ENCODE measurements at regions not wholly inside any gene's neighbourhood (a gene's known extent, or its start where the extent isn't known, plus 50 kb on each side); places are given as distances from the start of the nearest gene placed in this dataset.

DNA sequence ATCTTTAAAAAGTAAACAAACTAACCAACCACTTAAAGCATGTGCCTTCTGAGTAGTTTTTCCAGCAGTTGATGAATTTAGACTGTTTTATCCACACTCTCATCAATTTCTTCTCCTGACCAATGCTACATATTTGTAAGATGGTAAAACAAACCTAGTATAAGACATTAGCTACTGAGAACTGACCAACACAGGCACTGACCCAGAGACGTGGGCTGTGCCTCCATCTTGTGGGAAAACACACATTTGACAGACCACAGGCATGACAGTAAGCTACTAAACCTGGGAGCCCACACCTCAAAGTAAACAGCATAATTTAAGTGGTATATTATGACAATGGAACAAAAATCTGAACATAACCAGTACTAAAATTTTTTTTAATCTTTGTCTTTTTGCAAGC, 121.4 kb upstream of the NRSN1 start:
- H3K9me3 ChIP-seq (ENCODE audit: control insufficient read depth, insufficient read depth, low read length), result peaks cover 15% of the 10 kb centered on the region
- H3K4ac ChIP-seq (ENCODE audit: low read depth, low read length), result no peak overlapping the region
- CTCF ChIA-PET, result interaction anchor here (0.8 kb wide), 1 partner anchor 61 kb away, joined by 4 read pairs; no protein-coding TSS in a partner anchor
- no CpG with 5 or more reads among the region's 1 CpG for WGBS, 2 experiments (ENCODE audit: extremely low coverage in 2 of 2, insufficient read length in 1 of 2)
- H4K5ac ChIP-seq (ENCODE audit: low read depth, low read length), result no peak overlapping the region
- H3K4me2 ChIP-seq (ENCODE audit: low read depth, low read length), result no peak overlapping the region
- no peak overlapping the region for H3K9ac ChIP-seq (ENCODE audit: low read depth, low read length)
- no peak overlapping the region for H3K56ac ChIP-seq (ENCODE audit: extremely low read depth, insufficient read depth, low read length)
- no peaks in the 10 kb centered on the region for H3K36me3 ChIP-seq (ENCODE audit: control insufficient read depth, insufficient read depth, low read length)
- no peak overlapping the region for H2BK15ac ChIP-seq (ENCODE audit: low read depth, low read length)
- H3K4me3 ChIP-seq (ENCODE audit: insufficient read depth, low read depth, low read length), result no peak overlapping the region
- no peak overlapping the region for H2AFZ ChIP-seq (replicated peaks; ENCODE audit: low read length, poor library complexity)
- dilution Hi-C loops (cut with HindIII; ENCODE audit: low sequenced_read_pairs, unreplicated experiment) (no loop called here), in situ Hi-C loops (cut with MboI; ENCODE audit: low sequenced_read_pairs) (no loop called here), intact Hi-C loops (cut with micrococcal nuclease) (no loop called here)
- no peak overlapping the region for H2AK5ac ChIP-seq (ENCODE audit: low read depth, low read length)
- no peak overlapping the region for H4K91ac ChIP-seq (ENCODE audit: insufficient read depth, low read depth, low read length)
- no peak overlapping the region for H2AK9ac ChIP-seq (replicated peaks; ENCODE audit: low read depth, low read length, poor library complexity)
- DNase-seq (no peak), ATAC-seq (ENCODE audit: low read depth) (no peak)
- H2BK20ac ChIP-seq (ENCODE audit: low read depth, low read length), result no peak overlapping the region
- H4K8ac ChIP-seq (ENCODE audit: low read depth in 2 of 2, low read length in 2 of 2), result no peak overlapping the region
- no peak overlapping the region for H3K18ac ChIP-seq (ENCODE audit: low read depth, low read length)
- TF ChIP-seq MXI1 (IDR thresholded peaks at IDR 0.05; ENCODE audit: borderline replicate concordance, low read depth, low read length), result no peak
- no peak for TF ChIP-seq CHD1 (IDR thresholded peaks at IDR 0.05; ENCODE audit: low read depth, low read length)
- TF ChIP-seq, protein P1, sequence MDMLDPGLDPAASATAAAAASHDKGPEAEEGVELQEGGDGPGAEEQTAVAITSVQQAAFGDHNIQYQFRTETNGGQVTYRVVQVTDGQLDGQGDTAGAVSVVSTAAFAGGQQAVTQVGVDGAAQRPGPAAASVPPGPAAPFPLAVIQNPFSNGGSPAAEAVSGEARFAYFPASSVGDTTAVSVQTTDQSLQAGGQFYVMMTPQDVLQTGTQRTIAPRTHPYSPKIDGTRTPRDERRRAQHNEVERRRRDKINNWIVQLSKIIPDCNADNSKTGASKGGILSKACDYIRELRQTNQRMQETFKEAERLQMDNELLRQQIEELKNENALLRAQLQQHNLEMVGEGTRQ (IDR thresholded peaks at IDR 0.05; ENCODE audit: low read depth, low read length), result no peak
- no peak for TF ChIP-seq FOS (IDR thresholded peaks at IDR 0.05; ENCODE audit: low read depth, low read length)
- no peak for TF ChIP-seq RFX5 (IDR thresholded peaks at IDR 0.05; ENCODE audit: low read depth, low read length)
- TF ChIP-seq SMC3 (IDR thresholded peaks at IDR 0.05; ENCODE audit: low read depth, low read length), result no peak
- TF ChIP-seq, protein P2, sequence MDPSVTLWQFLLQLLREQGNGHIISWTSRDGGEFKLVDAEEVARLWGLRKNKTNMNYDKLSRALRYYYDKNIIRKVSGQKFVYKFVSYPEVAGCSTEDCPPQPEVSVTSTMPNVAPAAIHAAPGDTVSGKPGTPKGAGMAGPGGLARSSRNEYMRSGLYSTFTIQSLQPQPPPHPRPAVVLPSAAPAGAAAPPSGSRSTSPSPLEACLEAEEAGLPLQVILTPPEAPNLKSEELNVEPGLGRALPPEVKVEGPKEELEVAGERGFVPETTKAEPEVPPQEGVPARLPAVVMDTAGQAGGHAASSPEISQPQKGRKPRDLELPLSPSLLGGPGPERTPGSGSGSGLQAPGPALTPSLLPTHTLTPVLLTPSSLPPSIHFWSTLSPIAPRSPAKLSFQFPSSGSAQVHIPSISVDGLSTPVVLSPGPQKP (IDR thresholded peaks at IDR 0.05; ENCODE audit: borderline replicate concordance, low read depth, low read length), result no peak
- TF ChIP-seq BHLHE40 (IDR thresholded peaks at IDR 0.05; ENCODE audit: low read depth, low read length), result no peak
- TF ChIP-seq CEBPB (IDR thresholded peaks at IDR 0.05; ENCODE audit: low read depth, low read length), result no peak
- no peak overlapping the region for H2BK120ac ChIP-seq (ENCODE audit: low read depth, low read length)
- no peak overlapping the region for H3K23ac ChIP-seq (ENCODE audit: low read depth, low read length)
- no peaks in the 10 kb centered on the region for H3K9me1 ChIP-seq (ENCODE audit: insufficient read depth, low read length)
- BruUV-seq (replicated peaks), result no TSS peak
- H3K27ac ChIP-seq (ENCODE audit: insufficient read depth, low read length), result no peak overlapping the region
- no peaks in the 10 kb centered on the region for H3K4me1 ChIP-seq (ENCODE audit: control insufficient read depth, insufficient read depth, low read length)
- H3K14ac ChIP-seq (replicated peaks; ENCODE audit: low read depth, low read length), result no peak overlapping the region
- H4K20me1 ChIP-seq (ENCODE audit: insufficient read depth, low read length), result no peaks in the 10 kb centered on the region
- H2BK5ac ChIP-seq (ENCODE audit: low read depth, low read length, poor library complexity, severe bottlenecking), result no peak overlapping the region
- no peaks in the 10 kb centered on the region for H3K79me1 ChIP-seq (ENCODE audit: low read depth in 1 of 2, low read length in 2 of 2)
- POLR2A ChIA-PET (ENCODE audit: unreplicated experiment), result no interaction called here
- H3K27me3 ChIP-seq (ENCODE audit: control insufficient read depth, insufficient read depth, low read length), result no peaks in the 10 kb centered on the region
